Liver (tissue), 8 donors: ENCODE measurements at regions not wholly inside any gene's neighbourhood (a gene's known extent, or its start where the extent isn't known, plus 50 kb on each side); places are given as distances from the start of the nearest gene placed in this dataset.

Source experiments
- DNase-seq: peaks from one replicate; pipeline ENCODE4 v3.0.0-alpha.2; 2017; ENCODE audit warnings: low spot score
- H3K27ac ChIP-seq, 2 donors: one replicate each; pipeline ENCODE4 v1.7.0; 2013; ENCODE audit warnings: inconsistent platforms in 2 of 2, low read length in 2 of 2, control low read depth in 1 of 2, low read depth in 1 of 2, mild to moderate bottlenecking in 1 of 2
- H3K27me3 ChIP-seq, 4 donors: one replicate each; pipeline versions ENCODE4 v1.6.1 to v1.7.0; 2013; ENCODE audit warnings: low read length in 3 of 4, inconsistent platforms in 1 of 4, mild to moderate bottlenecking in 1 of 4, moderate library complexity in 1 of 4; ENCODE audit not compliant: control insufficient read depth in 4 of 4, insufficient read depth in 4 of 4
- H3K36me3 ChIP-seq, 4 donors: one replicate each; pipeline versions ENCODE4 v1.6.1 to v1.7.0; 2013; ENCODE audit warnings: low read length in 3 of 4, mild to moderate bottlenecking in 3 of 4, low read depth in 1 of 4, moderate library complexity in 1 of 4; ENCODE audit not compliant: control insufficient read depth in 4 of 4, insufficient read depth in 3 of 4
- H3K4me1 ChIP-seq, 4 donors: one replicate each; pipeline versions ENCODE4 v1.6.1 to v1.7.0; 2013; ENCODE audit warnings: low read length in 3 of 4, mild to moderate bottlenecking in 3 of 4, moderate library complexity in 1 of 4; ENCODE audit not compliant: control insufficient read depth in 4 of 4, insufficient read depth in 4 of 4
- H3K4me3 ChIP-seq, 3 donors: one replicate each; pipeline versions ENCODE4 v1.6.1 to v1.7.0; 2013; ENCODE audit warnings: low read length in 3 of 3, control low read depth in 1 of 3, low read depth in 1 of 3, mild to moderate bottlenecking in 1 of 3
- H3K9ac ChIP-seq, 2 donors: one replicate each; pipeline ENCODE4 v1.7.0; 2013; ENCODE audit warnings: low read length in 2 of 2, mild to moderate bottlenecking in 2 of 2, moderate library complexity in 2 of 2, control low read depth in 1 of 2, low read depth in 1 of 2
- H3K9me3 ChIP-seq, 4 donors: one replicate each; pipeline versions ENCODE4 v1.6.1 to v1.7.0; 2013; ENCODE audit warnings: low read length in 3 of 4; ENCODE audit not compliant: control insufficient read depth in 4 of 4
- EGR1 ChIP-seq, 2 donors: IDR thresholded peaks; 2 replicates each; pipeline ENCODE4 v1.6.1; 2016 to 2018; ENCODE audit warnings: antibody characterized with exemption in 2 of 2, low read depth in 2 of 2
- FOXA1 ChIP-seq: IDR thresholded peaks from 2 replicates; pipeline ENCODE4 v1.6.1; 2016; ENCODE audit warnings: antibody characterized with exemption
- FOXA2 ChIP-seq: IDR thresholded peaks from 2 replicates; pipeline ENCODE4 v1.6.1; 2016; ENCODE audit warnings: antibody characterized with exemption
- GABPA ChIP-seq, 2 donors: IDR thresholded peaks in 1 of 2; conservative IDR thresholded peaks in 1 of 2; 2 replicates each; pipeline ENCODE4 v1.6.1; 2016; ENCODE audit warnings: antibody characterized with exemption in 2 of 2, mild to moderate bottlenecking in 1 of 2, moderate library complexity in 1 of 2
- HNF4A ChIP-seq, 2 donors: conservative IDR thresholded peaks; 2 replicates each; pipeline ENCODE4 v1.6.1; 2016; ENCODE audit warnings: antibody characterized with exemption in 2 of 2, mild to moderate bottlenecking in 2 of 2
- HNF4G ChIP-seq: IDR thresholded peaks from 2 replicates; pipeline ENCODE4 v1.6.1; 2016; ENCODE audit warnings: antibody characterized with exemption
- JUND ChIP-seq, 2 donors: IDR thresholded peaks; 2 replicates each; pipeline ENCODE4 v1.6.1; 2016; ENCODE audit warnings: antibody characterized with exemption in 2 of 2
- NR2F2 ChIP-seq: IDR thresholded peaks from 2 replicates; pipeline ENCODE4 v1.6.1; 2016; ENCODE audit warnings: antibody characterized with exemption
- RAD21 ChIP-seq, 2 donors: IDR thresholded peaks; 2 replicates each; pipeline ENCODE4 v1.6.1; 2016; ENCODE audit warnings: antibody characterized with exemption in 2 of 2, mild to moderate bottlenecking in 2 of 2
- RXRA ChIP-seq, 2 donors: IDR thresholded peaks; 2 replicates each; pipeline ENCODE4 v1.6.1; 2017 to 2018; ENCODE audit warnings: antibody characterized with exemption in 2 of 2, mild to moderate bottlenecking in 1 of 2
- SP1 ChIP-seq: IDR thresholded peaks from 2 replicates; pipeline ENCODE4 v1.6.1; 2018; ENCODE audit warnings: antibody characterized with exemption, mild to moderate bottlenecking
- TAF1 ChIP-seq: conservative IDR thresholded peaks from 2 replicates; pipeline ENCODE4 v1.6.1; 2016; ENCODE audit warnings: antibody characterized with exemption, mild to moderate bottlenecking
- YY1 ChIP-seq: IDR thresholded peaks from 2 replicates; pipeline ENCODE4 v1.6.1; 2016; ENCODE audit warnings: antibody characterized with exemption, mild to moderate bottlenecking
- WGBS: extraction: QIAGEN DNeasy Blood & Tissue Kit; methylation state at CpG from one replicate; pipeline ENCODE4 v1.1.7; 2013; 5-methylcytosine and 5-hydroxymethylcytosine counted together
- TF ChIP-seq, protein P1 (sequence below): IDR thresholded peaks from 2 replicates; pipeline ENCODE4 v1.6.1; 2016; ENCODE audit warnings: antibody characterized with exemption
- TF ChIP-seq, protein P2 (sequence below): IDR thresholded peaks from 2 replicates; pipeline ENCODE4 v1.6.1; 2016; ENCODE audit warnings: antibody characterized with exemption
- TF ChIP-seq, protein P3 (sequence below): fragments of 150-350 bp; IDR thresholded peaks from 2 replicates; pipeline ENCODE4 v1.5.1; 2017; ENCODE audit warnings: improper control_type of control experiment, low read depth, low read length; ENCODE audit not compliant: missing input control
- TF ChIP-seq, protein P4 (sequence below): IDR thresholded peaks from 2 replicates; pipeline ENCODE4 v1.6.1; 2016; ENCODE audit warnings: antibody characterized with exemption, mild to moderate bottlenecking
- TF ChIP-seq, protein P5 (sequence below): IDR thresholded peaks from 2 replicates; pipeline ENCODE4 v1.6.1; 2016; ENCODE audit warnings: antibody characterized with exemption
- donor health status: healthy.
- donor health status: healthy.
- donor health status: healthy.
- donor health status: healthy.
- donor health status: healthy.

DNA sequence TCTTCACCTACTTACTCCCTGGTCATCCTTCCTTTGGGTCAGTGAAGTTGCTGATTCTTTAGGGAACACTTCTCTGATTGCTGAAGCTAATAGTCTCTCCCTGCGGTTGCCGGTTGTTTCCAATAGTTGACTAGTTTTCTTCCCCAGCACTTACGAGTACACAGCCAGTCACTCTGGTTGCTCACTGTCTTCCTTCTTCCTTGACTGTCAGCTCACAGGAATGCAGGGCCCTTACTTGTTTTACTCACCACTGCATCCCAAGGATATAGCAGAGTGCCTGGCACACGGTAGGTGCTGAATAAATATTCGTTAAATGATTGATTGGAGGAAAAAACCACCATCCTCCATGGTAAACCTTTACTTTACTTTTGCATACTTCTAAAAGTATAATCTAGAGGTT, 345.0 kb downstream of the QKI start:
- WGBS: 78% methylated on average over 5 of the region's 5 CpGs
- no peak overlapping the region for H3K27ac ChIP-seq
- no peak overlapping the region for H3K9ac ChIP-seq
- DNase-seq: no peak
- H3K36me3 ChIP-seq: no peaks in the 10 kb centered on the region
- H3K4me1 ChIP-seq: no peaks in the 10 kb centered on the region
- H3K27me3 ChIP-seq: no peaks in the 10 kb centered on the region
- H3K4me3 ChIP-seq: no peak overlapping the region
- no peak for TF ChIP-seq RXRA (IDR thresholded peaks at IDR 0.05)
- no peak for TF ChIP-seq FOXA1
- TF ChIP-seq JUND (IDR thresholded peaks at IDR 0.05): no peak
- TF ChIP-seq SP1: no peak
- no peak for TF ChIP-seq TAF1
- TF ChIP-seq HNF4A (conservative IDR thresholded peaks at IDR 0.05): no peak
- TF ChIP-seq, protein P1, sequence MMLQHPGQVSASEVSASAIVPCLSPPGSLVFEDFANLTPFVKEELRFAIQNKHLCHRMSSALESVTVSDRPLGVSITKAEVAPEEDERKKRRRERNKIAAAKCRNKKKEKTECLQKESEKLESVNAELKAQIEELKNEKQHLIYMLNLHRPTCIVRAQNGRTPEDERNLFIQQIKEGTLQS: no peak
- TF ChIP-seq YY1: no peak
- no peak for TF ChIP-seq HNF4G
- no peak for TF ChIP-seq RAD21 (IDR thresholded peaks at IDR 0.05)
- H3K9me3 ChIP-seq: no peaks in the 10 kb centered on the region

DNA sequence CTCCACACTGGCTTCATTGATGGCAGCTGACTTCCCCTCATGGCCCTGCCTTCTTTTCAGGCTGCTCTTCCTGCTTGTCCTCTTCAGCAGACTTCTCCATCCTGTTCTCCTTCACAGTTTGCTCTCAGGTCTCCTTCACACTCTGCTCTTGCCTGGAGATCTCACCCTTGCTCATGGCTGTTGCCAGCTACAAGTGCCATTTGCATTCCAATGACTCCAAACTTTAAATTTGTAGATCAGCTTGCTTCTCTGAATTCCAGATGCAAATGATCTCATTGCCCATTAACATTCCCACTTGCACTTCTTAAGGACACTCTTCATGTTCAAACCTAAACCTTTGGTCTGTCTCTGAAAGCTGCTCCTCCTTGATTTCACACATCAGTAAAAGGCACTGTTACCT, 343.0 kb downstream of the QKI start:
- H3K9ac ChIP-seq: no peak overlapping the region
- no peak overlapping the region for H3K27ac ChIP-seq
- H3K36me3 ChIP-seq: no peaks in the 10 kb centered on the region
- H3K4me3 ChIP-seq: no peak overlapping the region
- TF ChIP-seq, protein P1: no peak
- TF ChIP-seq, protein P2, sequence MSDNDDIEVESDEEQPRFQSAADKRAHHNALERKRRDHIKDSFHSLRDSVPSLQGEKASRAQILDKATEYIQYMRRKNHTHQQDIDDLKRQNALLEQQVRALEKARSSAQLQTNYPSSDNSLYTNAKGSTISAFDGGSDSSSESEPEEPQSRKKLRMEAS: no peak
- no peak for TF ChIP-seq HNF4G
- no peak for TF ChIP-seq EGR1 (IDR thresholded peaks at IDR 0.05; ENCODE audit: low read depth in 2 of 2)
- TF ChIP-seq HNF4A (conservative IDR thresholded peaks at IDR 0.05): no peak
- no peak for TF ChIP-seq TAF1
- no peak for TF ChIP-seq FOXA2
- no peak for TF ChIP-seq RAD21 (IDR thresholded peaks at IDR 0.05)
- no peak for TF ChIP-seq SP1
- TF ChIP-seq FOXA1: no peak
- TF ChIP-seq YY1: no peak
- no peak for TF ChIP-seq NR2F2
- TF ChIP-seq, protein P3, sequence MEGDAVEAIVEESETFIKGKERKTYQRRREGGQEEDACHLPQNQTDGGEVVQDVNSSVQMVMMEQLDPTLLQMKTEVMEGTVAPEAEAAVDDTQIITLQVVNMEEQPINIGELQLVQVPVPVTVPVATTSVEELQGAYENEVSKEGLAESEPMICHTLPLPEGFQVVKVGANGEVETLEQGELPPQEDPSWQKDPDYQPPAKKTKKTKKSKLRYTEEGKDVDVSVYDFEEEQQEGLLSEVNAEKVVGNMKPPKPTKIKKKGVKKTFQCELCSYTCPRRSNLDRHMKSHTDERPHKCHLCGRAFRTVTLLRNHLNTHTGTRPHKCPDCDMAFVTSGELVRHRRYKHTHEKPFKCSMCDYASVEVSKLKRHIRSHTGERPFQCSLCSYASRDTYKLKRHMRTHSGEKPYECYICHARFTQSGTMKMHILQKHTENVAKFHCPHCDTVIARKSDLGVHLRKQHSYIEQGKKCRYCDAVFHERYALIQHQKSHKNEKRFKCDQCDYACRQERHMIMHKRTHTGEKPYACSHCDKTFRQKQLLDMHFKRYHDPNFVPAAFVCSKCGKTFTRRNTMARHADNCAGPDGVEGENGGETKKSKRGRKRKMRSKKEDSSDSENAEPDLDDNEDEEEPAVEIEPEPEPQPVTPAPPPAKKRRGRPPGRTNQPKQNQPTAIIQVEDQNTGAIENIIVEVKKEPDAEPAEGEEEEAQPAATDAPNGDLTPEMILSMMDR: no peak
- no peak for TF ChIP-seq GABPA (IDR thresholded peaks at IDR 0.05 in 1 of 2, conservative IDR thresholded peaks at IDR 0.05 in 1 of 2)
- TF ChIP-seq RXRA (IDR thresholded peaks at IDR 0.05): no peak
- TF ChIP-seq, protein P4, sequence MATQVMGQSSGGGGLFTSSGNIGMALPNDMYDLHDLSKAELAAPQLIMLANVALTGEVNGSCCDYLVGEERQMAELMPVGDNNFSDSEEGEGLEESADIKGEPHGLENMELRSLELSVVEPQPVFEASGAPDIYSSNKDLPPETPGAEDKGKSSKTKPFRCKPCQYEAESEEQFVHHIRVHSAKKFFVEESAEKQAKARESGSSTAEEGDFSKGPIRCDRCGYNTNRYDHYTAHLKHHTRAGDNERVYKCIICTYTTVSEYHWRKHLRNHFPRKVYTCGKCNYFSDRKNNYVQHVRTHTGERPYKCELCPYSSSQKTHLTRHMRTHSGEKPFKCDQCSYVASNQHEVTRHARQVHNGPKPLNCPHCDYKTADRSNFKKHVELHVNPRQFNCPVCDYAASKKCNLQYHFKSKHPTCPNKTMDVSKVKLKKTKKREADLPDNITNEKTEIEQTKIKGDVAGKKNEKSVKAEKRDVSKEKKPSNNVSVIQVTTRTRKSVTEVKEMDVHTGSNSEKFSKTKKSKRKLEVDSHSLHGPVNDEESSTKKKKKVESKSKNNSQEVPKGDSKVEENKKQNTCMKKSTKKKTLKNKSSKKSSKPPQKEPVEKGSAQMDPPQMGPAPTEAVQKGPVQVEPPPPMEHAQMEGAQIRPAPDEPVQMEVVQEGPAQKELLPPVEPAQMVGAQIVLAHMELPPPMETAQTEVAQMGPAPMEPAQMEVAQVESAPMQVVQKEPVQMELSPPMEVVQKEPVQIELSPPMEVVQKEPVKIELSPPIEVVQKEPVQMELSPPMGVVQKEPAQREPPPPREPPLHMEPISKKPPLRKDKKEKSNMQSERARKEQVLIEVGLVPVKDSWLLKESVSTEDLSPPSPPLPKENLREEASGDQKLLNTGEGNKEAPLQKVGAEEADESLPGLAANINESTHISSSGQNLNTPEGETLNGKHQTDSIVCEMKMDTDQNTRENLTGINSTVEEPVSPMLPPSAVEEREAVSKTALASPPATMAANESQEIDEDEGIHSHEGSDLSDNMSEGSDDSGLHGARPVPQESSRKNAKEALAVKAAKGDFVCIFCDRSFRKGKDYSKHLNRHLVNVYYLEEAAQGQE: no peak
- TF ChIP-seq, protein P5, sequence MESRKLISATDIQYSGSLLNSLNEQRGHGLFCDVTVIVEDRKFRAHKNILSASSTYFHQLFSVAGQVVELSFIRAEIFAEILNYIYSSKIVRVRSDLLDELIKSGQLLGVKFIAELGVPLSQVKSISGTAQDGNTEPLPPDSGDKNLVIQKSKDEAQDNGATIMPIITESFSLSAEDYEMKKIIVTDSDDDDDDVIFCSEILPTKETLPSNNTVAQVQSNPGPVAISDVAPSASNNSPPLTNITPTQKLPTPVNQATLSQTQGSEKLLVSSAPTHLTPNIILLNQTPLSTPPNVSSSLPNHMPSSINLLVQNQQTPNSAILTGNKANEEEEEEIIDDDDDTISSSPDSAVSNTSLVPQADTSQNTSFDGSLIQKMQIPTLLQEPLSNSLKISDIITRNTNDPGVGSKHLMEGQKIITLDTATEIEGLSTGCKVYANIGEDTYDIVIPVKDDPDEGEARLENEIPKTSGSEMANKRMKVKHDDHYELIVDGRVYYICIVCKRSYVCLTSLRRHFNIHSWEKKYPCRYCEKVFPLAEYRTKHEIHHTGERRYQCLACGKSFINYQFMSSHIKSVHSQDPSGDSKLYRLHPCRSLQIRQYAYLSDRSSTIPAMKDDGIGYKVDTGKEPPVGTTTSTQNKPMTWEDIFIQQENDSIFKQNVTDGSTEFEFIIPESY: no peak
- TF ChIP-seq JUND (IDR thresholded peaks at IDR 0.05): no peak
- H3K9me3 ChIP-seq: peaks cover 0 to 2% (median 0%) of the 10 kb centered on the region in 4 donors
- no peaks in the 10 kb centered on the region for H3K27me3 ChIP-seq
- H3K4me1 ChIP-seq: no peaks in the 10 kb centered on the region
- DNase-seq: no peak
